ENCODE measurements at regions not wholly inside any gene's neighbourhood (a gene's known extent, or its start where the extent isn't known, plus 50 kb on each side); places are given as distances from the start of the nearest gene placed in this dataset.
A peak's percentile ranks its signal among the peaks of the same experiment; 100 is the strongest.

- Histone ChIP-seq H3K4me1 (peaks cover 0 to 67% (median 49%) of the 10 kb centered on the region in 4 donors), H3K27ac (peak overlapping the region; percentile 71 to 89 (median 84)), H3K4me3 (peak overlapping the region in 3 of 4 donors; percentile 13 to 38 (median 34)), H3K27me3 (no peaks in the 10 kb centered on the region), H3K36me3 (peaks cover 0 to 32% (median 0%) of the 10 kb centered on the region in 3 donors), H3K9me3 (peaks cover 0 to 7% (median 0%) of the 10 kb centered on the region in 4 donors)
- peak in 1 of 2 donors; percentile 40 for DNase-seq (ENCODE audit: low spot score in 2 of 2)
- 9 to 15% methylated on average over 21 of the region's 21 CpGs for WGBS, 2 donors
- TF ChIP-seq CTCF (IDR thresholded peaks at IDR 0.05): peak in 1 of 5 experiments; percentile 12
- no peak for TF ChIP-seq POLR2A (IDR thresholded peaks at IDR 0.05)
- peak in 1 of 2 donors; percentile 62 for TF ChIP-seq EP300 (IDR thresholded peaks at IDR 0.05)
These were observed 127.9 kb upstream of the NAA20 start for GRCh38 chr20:19889011-19889953.

- 76 to 77% methylated on average over 4 of the region's 4 CpGs for WGBS, 2 donors
- H3K36me3 ChIP-seq: peaks cover 0 to 45% (median 0%) of the 10 kb centered on the region in 3 donors
- no peaks in the 10 kb centered on the region for H3K27me3 ChIP-seq
- H3K9me3 ChIP-seq: peaks cover 0 to 7% (median 0%) of the 10 kb centered on the region in 4 donors
- H3K4me1 ChIP-seq: peaks cover 0 to 54% (median 44%) of the 10 kb centered on the region in 4 donors
- TF ChIP-seq CTCF (IDR thresholded peaks at IDR 0.05) (no peak), EP300 (IDR thresholded peaks at IDR 0.05) (no peak), POLR2A (IDR thresholded peaks at IDR 0.05) (no peak)
- peak overlapping the region; percentile 71 to 89 (median 84) for H3K27ac ChIP-seq
- DNase-seq (ENCODE audit: low spot score in 2 of 2): no peak
- peak overlapping the region in 1 of 4 donors; percentile 38 for H3K4me3 ChIP-seq
These were observed 126.6 kb upstream of the NAA20 start for GRCh38 chr20:19890445-19891051.

- WGBS, 2 donors: 90 to 93% methylated on average over 4 of the region's 4 CpGs
- TF ChIP-seq CTCF (IDR thresholded peaks at IDR 0.05) (no peak), EP300 (IDR thresholded peaks at IDR 0.05) (no peak), POLR2A (IDR thresholded peaks at IDR 0.05) (no peak)
- H3K4me1 ChIP-seq: peaks cover 0 to 26% (median 18%) of the 10 kb centered on the region in 4 donors
- no peak overlapping the region for H3K4me3 ChIP-seq
- no peak overlapping the region for H3K27ac ChIP-seq
- peaks cover 0 to 72% (median 0%) of the 10 kb centered on the region in 3 donors for H3K36me3 ChIP-seq
- no peaks in the 10 kb centered on the region for H3K27me3 ChIP-seq
- no peak for DNase-seq (ENCODE audit: low spot score in 2 of 2)
- H3K9me3 ChIP-seq: peaks cover 0 to 9% (median 0%) of the 10 kb centered on the region in 4 donors
These were observed 123.8 kb upstream of the NAA20 start for GRCh38 chr20:19893356-19893755.

GRCh38 chr20:19895761-19896160, 121.4 kb upstream of the NAA20 start:
- 75 to 88% methylated on average over 2 of the region's 2 CpGs for WGBS, 2 donors
- H3K27me3 ChIP-seq: no peaks in the 10 kb centered on the region
- H3K4me3 ChIP-seq: no peak overlapping the region
- no peak for DNase-seq (ENCODE audit: low spot score in 2 of 2)
- H3K36me3 ChIP-seq: peaks cover 0 to 86% (median 0%) of the 10 kb centered on the region in 3 donors
- peaks cover 0 to 5% (median 1%) of the 10 kb centered on the region in 4 donors for H3K4me1 ChIP-seq
- no peak overlapping the region for H3K27ac ChIP-seq
- H3K9me3 ChIP-seq: peaks cover 0 to 19% (median 0%) of the 10 kb centered on the region in 4 donors
- TF ChIP-seq POLR2A (IDR thresholded peaks at IDR 0.05): no peak
- TF ChIP-seq EP300 (IDR thresholded peaks at IDR 0.05): no peak
- no peak for TF ChIP-seq CTCF (IDR thresholded peaks at IDR 0.05)

Data from tibial nerve (tissue), 4 donors.